GM23248 (cell line): ENCODE measurements at regions not wholly inside any gene's neighbourhood (a gene's known extent, or its start where the extent isn't known, plus 50 kb on each side); places are given as distances from the start of the nearest gene placed in this dataset.

Experiments used
- EZH2 ChIP-seq: fragments of 200-600 bp; sonication (generic); IDR thresholded peaks from 2 replicates; pipeline ENCODE4 v1.6.1; 2018; ENCODE audit warnings: antibody characterized with exemption, mild to moderate bottlenecking; ENCODE audit not compliant: insufficient read depth, poor library complexity, severe bottlenecking
- EZH2phosphoT487 ChIP-seq: fragments of 200-600 bp; sonication (generic); IDR thresholded peaks from 2 replicates; pipeline ENCODE4 v1.6.1; 2018; ENCODE audit warnings: antibody characterized with exemption, moderate library complexity, mild to moderate bottlenecking, low read depth; ENCODE audit not compliant: insufficient read depth

DNA sequence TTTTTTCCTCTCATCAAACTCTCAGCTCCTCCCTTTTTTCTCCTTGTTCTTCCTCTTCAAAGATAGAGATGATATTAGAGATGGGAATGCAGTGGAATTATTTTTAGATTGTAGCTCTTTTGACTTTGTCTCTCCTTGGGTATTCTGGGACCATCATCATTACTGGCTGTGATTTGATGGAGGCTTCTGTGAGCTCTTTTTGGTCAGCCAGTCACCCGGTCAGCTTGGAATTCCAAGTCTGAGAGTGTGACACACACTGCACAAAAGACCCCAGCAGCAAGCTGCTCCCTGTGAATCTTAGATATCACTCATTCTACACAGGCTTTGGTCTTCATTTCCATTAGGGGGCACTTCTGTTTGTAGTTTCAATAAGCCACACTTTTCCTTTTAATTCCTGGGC lies 51.6 kb upstream of the NEK7 start:
- TF ChIP-seq EZH2: no peak
- no peak for TF ChIP-seq EZH2phosphoT487
